Inflammatory macrophage (primary cell): ENCODE measurements at regions not wholly inside any gene's neighbourhood (a gene's known extent, or its start where the extent isn't known, plus 50 kb on each side); places are given as distances from the start of the nearest gene placed in this dataset.

Source experiments
- DNase-seq, 2 donors: peaks; one replicate each; pipeline ENCODE4 v3.0.0-alpha.2; 2020 to 2022

DNA sequence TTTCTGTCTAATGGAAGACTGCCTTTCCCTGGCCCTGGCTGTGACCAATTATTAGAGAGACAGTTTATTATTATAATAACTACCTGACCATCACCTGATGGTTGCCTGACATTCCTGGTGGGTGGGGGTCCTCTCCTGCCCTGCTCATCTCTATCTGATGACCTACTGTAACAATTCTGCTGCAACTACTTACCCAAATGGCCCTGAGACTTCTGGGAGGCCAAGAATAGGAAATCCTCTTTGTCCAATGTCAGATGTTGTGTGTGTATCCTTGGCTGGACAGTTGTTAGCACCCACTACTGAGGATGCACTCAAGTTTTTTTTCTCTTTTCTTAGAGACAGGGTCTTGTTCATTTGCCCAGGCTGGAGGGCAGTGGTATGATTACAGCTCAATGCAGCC is 110.3 kb downstream of the DDX1 start:
- no peak for DNase-seq

- DNase-seq, result no peak
These were observed 110.8 kb downstream of the DDX1 start for GRCh38 chr2:15702452-15702851.

GRCh38 chr2:15703365-15703869 is 111.7 kb downstream of the DDX1 start:
- DNase-seq, result no peak

DNA sequence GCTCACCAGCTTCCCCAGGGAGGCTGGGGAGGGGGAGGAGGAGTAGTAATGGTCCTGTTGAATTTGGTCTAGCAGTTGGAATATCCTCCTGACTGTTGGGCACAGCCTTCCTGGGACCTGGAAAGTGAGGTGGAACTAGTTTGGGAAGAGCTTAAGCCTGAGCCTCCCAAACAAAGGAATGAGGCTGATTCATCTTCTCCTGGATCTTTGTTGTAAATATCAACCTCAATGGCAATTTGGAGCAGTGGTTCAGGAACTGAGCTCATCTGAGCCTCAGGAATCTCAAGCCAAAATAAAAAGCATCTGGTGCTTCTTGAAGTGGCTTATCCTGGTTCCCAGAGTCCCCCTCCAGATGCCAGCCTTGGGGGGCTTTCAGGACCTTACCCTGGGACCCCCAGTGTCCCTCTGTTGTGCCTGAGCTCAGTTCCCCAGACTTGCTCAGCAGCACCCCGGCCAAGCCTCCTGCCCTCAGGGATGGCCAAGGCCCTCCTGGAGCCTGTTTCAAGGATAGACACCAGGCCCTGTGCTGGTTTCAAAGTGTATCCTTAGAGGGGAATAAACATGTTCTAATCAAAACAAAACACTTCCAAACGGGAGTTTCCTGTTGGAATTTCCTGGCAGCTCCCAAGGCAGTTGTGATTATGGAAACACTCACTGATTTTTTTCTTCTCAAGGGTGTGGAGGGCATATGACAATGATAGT is 112.6 kb downstream of the DDX1 start:
- DNase-seq, result no peak

- no peak for DNase-seq
These were observed 113.1 kb downstream of the DDX1 start for GRCh38 chr2:15704788-15705115.

DNA sequence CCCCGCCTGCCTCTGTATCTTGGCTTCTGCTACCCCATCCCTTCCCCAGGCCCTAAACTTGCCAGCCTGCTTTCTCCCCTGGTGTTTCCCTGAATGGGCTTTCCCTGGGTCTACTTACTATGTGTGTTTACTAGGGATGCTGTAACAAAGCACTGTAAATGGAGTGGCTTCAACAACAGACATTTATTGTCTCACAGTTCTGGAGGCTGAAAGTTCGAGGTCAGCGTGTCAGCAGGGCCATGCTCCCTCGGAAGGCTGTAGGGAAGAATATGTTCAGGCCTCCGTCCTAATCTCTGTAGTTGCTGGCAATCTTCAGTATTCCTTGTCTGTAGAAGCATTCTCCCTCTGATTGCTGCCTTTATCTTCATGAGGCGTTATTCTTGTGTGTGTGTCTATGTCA is 113.6 kb downstream of the DDX1 start:
- DNase-seq, result no peak

GRCh38 chr2:15705839-15706386 is 114.2 kb downstream of the DDX1 start:
- DNase-seq, result no peak

- DNase-seq, result no peak
These were observed 114.8 kb downstream of the DDX1 start for GRCh38 chr2:15706424-15706823.

- DNase-seq, result no peak
These were observed 115.4 kb downstream of the DDX1 start for GRCh38 chr2:15706986-15707632.

DNA sequence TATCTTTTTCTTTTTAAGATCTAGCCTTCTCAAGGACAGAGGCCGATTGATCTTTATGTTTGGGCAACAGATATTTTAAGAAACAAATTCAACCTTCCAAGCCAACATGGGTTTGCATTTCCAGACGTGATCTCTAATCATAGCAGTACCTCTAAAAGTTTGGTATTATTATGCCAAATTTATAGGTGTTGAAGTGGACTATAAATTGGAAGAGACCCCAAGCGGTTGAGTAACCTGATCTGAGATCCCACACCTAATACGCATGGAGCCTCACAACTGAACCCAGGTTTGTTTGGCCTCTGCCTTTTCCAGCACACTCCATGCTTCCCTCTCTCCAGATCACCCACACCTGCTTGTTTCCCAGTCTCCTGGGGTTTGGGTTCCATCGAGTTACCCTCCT is 116.5 kb downstream of the DDX1 start:
- DNase-seq, result no peak

GRCh38 chr2:15708865-15709820 is 117.5 kb downstream of the DDX1 start:
- no peak for DNase-seq

DNA sequence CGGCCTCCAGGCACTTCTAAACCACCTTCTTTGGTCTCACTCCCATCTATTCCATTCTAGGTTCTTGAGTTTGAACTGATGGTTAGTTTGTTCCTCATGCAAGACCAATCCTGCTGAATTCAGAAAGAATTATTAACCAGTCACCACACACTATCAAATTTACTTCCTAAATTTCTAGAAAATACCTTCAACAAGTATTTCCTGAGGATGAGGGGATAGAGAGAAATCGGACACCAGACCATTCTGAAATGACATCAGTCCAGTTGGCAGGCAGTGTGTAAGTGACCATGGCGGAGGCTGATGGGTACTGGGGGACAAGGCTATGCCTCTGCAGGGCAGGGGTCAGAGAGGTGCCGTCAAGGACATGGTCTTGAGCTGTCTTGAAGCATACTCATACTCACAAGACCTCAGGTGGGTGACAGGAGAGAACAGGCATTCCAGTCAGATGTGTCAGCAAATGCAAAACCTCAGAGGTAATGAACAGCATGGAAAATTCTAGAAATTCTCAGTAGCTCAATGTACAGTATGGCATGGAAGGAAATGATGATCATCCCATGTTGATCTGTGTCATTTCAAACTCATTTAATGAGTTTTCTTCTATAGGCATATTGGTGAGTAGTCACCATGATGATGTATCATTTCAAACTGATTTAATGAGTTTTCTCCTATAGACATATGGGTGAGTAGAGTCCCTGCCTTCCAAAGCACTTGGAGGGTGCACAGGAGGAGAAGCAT is 119.6 kb downstream of the DDX1 start:
- DNase-seq, result no peak

GRCh38 chr2:15712551-15713342 is 121.1 kb downstream of the DDX1 start:
- no peak for DNase-seq

DNA sequence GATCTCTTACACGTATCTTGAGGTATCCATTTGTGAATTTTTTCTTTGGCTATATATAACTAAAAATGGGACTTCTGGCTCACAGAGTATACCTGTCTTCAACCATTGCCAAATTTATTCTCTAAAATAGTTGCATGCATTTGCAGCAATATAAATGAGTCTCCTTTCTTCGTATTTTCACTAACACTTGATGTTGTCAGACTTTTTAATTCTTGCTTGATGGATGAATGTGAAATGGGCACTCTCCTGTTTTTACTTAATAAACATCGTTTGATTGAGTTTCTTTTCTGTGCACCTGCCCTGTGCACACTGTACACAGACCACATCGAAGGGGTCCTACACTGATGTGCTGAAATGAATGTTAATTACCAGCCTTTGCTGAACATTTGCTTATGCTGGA is 121.8 kb downstream of the DDX1 start:
- DNase-seq, result no peak

GRCh38 chr2:15714002-15714401 is 122.3 kb downstream of the DDX1 start:
- no peak for DNase-seq

GRCh38 chr2:15714609-15715008 is 122.9 kb downstream of the DDX1 start:
- no peak for DNase-seq

DNA sequence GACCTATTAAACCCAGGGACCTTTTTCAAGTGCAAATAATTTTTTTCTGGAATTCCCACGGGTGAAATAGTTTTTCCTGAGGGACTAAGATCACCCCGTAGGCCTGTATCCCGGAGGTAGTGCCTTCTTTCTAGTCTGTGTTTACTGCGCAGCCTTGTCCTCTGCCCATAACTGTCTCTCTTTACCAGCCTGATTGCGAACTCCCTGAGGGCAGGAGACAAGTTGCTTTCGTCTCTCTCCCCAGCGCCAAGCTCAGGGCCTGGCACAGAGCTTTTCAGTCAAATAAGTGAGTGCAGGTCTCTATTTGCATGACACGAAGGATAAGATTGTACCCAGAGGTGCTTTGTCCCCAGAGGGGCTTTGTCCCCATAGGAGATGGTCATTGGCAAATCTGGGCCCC is 123.9 kb downstream of the DDX1 start:
- no peak for DNase-seq

GRCh38 chr2:15718103-15718943 is 126.7 kb downstream of the DDX1 start:
- DNase-seq, result no peak

- no peak for DNase-seq
These were observed 127.3 kb downstream of the DDX1 start for GRCh38 chr2:15718944-15719323.

DNA sequence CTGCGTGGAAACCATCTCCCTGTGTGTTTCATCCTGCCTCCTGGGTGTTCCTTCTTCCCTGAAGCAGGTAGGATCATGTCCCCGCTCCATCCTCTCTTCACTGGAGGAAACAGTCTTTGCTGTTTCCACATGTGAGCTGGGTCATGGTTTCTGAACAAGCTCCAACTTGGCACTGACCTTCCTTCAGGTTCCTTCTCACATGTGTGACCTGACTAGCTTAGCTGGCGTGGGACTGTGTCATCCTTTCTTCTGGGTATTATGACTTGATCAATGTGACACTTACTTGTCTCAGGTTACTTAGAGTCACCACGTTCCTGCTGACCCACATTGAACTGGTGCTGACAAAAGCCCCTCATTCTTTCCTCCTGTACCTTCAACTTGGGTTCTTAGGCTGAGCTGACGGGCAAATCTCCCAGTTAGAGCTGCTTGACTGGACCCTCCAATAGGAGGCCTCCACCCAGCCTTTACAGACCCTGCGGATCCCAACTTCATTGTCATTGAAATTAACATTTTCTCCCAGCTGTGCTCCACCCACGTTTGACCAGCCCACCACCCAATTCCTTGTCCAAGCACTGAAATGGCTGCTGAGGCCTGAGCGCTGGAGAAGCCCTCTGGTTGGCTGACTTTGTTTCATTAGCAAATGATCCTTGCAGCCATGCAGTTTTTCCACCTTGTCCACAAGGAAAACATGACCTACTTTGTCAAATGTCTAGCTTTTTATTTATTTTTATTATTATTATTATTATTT is 128.1 kb downstream of the DDX1 start:
- DNase-seq, result no peak
